GM12864 (cell line): ENCODE measurements at regions not wholly inside any gene's neighbourhood (a gene's known extent, or its start where the extent isn't known, plus 50 kb on each side); places are given as distances from the start of the nearest gene placed in this dataset.
"Not testable (repeated sequence)": the region's sequence is repeated elsewhere in the genome, so short reads cannot be mapped to it uniquely, and the experiment has no call there.

ENCODE experiments used
- DNase-seq: peaks from one replicate; pipeline ENCODE4 v3.0.0-alpha.2; 2011; ENCODE audit warnings: low read depth
- H3K4me3 ChIP-seq: 2 replicates; pipeline ENCODE4 v1.5.1; 2011; ENCODE audit warnings: mild to moderate bottlenecking, low read depth, low read length, control low read depth
- TF ChIP-seq, protein P1 (sequence below): IDR thresholded peaks from 2 replicates; pipeline ENCODE4 v1.5.1; 2011; ENCODE audit warnings: low read depth, mild to moderate bottlenecking, moderate library complexity, low read length, control low read depth, inconsistent platforms; ENCODE audit errors: missing control alignments

DNA sequence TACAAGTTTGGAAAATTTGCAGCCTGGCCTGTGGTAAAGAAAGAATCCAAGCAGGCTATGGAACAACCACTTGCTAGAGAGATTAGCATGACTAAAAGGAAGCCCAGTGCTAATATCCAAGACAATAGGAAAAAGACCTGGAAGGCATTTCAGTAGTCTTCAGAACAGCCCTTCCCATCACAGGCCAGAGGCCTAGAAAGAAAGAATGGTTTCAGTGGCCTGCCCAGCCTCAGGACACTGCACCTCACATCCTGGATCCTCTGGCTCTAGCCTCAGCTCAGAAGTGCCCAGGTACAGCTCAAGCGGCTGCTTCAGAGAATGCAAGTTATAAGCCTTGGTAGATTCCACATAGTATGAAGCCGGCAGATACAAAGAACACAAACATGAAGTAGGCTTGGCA lies 449.8 kb upstream of the AR start:
- H3K4me3 ChIP-seq, result no peak overlapping the region
- TF ChIP-seq, protein P1, sequence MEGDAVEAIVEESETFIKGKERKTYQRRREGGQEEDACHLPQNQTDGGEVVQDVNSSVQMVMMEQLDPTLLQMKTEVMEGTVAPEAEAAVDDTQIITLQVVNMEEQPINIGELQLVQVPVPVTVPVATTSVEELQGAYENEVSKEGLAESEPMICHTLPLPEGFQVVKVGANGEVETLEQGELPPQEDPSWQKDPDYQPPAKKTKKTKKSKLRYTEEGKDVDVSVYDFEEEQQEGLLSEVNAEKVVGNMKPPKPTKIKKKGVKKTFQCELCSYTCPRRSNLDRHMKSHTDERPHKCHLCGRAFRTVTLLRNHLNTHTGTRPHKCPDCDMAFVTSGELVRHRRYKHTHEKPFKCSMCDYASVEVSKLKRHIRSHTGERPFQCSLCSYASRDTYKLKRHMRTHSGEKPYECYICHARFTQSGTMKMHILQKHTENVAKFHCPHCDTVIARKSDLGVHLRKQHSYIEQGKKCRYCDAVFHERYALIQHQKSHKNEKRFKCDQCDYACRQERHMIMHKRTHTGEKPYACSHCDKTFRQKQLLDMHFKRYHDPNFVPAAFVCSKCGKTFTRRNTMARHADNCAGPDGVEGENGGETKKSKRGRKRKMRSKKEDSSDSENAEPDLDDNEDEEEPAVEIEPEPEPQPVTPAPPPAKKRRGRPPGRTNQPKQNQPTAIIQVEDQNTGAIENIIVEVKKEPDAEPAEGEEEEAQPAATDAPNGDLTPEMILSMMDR, result no peak
- no peak for DNase-seq

DNA sequence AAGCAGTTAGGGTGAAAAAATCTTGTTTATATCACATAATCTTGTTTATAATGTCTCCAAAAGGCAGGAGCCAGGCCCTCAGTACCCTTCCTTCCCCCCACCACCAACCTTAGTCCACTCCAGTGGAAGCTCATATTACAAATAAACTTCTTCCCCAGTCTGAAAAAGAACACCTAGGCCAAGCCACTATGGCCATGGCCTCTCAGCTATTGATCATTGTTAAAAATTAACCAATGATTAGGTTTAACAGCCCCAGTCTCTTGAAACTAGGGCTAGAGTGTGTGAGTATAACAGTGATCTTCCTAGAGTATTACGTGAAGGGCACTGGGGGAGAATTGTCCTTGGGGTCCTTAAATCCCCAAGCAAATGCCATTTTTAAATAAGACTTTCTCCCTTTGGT lies 411.9 kb upstream of the EDA2R start:
- DNase-seq, result no peak
- TF ChIP-seq, protein P1, result no peak
- no peak overlapping the region for H3K4me3 ChIP-seq

- no peak for DNase-seq
- TF ChIP-seq, protein P1, result no peak
Observed at GRCh38 chrX:67044866-67045265, 406.0 kb upstream of the EDA2R start.

GRCh38 chrX:67044029-67044653 lies 405.3 kb upstream of the EDA2R start:
- no peak for DNase-seq
- TF ChIP-seq, protein P1, result no peak
- H3K4me3 ChIP-seq, result no peak overlapping the region

More at GRCh38 chrX:67044866-67045265, 406.0 kb upstream of the EDA2R start:
- no peak overlapping the region for H3K4me3 ChIP-seq

- DNase-seq, result no peak
Observed at GRCh38 chrX:67004451-67004850, 365.6 kb upstream of the EDA2R start.

GRCh38 chrX:66994729-66995128 lies 355.9 kb upstream of the EDA2R start:
- DNase-seq, result no peak
- TF ChIP-seq, protein P1, result no peak
- H3K4me3 ChIP-seq, result no peak overlapping the region

More at GRCh38 chrX:67004451-67004850, 365.6 kb upstream of the EDA2R start:
- no peak overlapping the region for H3K4me3 ChIP-seq
- TF ChIP-seq, protein P1, result no peak

DNA sequence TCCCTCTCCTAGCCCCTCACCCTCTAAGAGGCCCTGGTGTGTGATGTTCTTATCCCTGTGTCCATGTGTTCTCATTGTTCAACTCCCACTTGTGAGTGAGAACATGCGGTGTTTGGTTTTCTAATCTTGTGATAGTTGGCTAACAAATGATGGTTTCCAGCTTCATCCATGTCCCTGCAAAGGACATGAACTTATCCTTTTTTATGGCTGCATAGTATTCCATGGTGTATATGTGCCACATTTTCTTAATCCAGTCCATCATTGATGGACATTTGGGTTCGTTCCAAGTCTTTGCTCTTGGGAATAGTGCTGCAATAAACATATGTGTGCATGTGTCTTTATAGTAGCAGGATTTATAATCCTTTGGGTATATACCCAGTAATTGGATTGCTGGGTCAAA lies 353.2 kb upstream of the EDA2R start:
- not testable (repeated sequence) for DNase-seq, H3K4me3 ChIP-seq
